ENCODE measurements at regions not wholly inside any gene's neighbourhood (a gene's known extent, or its start where the extent isn't known, plus 50 kb on each side); places are given as distances from the start of the nearest gene placed in this dataset.

DNA sequence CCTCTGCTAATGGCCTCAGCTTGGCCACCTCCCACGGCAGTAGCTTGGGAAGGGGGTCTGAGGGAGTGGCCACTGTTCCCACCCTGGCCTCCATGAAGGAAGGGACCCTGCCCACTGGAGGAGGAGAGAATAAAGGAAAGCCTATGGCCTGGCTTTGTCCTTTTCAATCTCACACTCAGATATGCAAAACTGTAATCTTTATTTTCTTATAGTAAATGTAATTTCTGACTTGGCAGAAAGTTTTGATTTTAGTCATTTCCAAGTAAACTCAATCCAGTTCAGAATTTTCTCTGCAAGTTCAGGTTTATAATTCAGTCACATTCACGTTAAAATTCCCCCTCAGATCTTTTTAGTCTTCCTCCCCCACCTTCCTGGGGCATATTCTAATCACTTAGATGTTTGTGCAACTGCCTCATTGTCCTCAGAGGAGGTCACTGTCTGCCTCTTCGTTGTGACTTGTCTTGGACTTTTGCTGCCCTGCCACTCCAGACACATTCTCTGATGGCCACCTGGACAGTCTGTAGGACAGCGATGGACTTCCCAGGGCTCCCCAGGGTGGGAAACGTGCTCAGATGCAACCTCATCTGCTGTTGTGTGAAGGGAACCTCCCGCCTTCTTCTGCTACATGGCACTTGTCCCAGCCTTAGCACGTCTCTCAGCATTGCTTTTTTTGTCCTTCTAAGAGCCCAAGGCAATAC is 222.8 kb upstream of the TBL1XR1 start:
- no peak for TF ChIP-seq CTCF (IDR thresholded peaks at IDR 0.05; ENCODE audit: unreplicated experiment)
- H3K27ac Mint-ChIP-seq (ENCODE audit: low read depth, unreplicated experiment): no peak overlapping the region
- H3K36me3 Mint-ChIP-seq (ENCODE audit: insufficient read depth, unreplicated experiment): no peaks in the 10 kb centered on the region
- intact Hi-C loops (cut with micrococcal nuclease): no loop called here
- POLR2A ChIA-PET: interaction anchor here (0.9 to 1.1 kb wide), 2 partner anchors 15 to 17 kb away, joined by 3 read pairs; no protein-coding TSS in a partner anchor
- H3K4me1 Mint-ChIP-seq (ENCODE audit: insufficient read depth, unreplicated experiment): peaks cover 6% of the 10 kb centered on the region
- no TSS peak for BruUV-seq (replicated peaks)
- H3K4me3 Mint-ChIP-seq (ENCODE audit: unreplicated experiment): no peak overlapping the region
- no peaks in the 10 kb centered on the region for H3K9me3 Mint-ChIP-seq (ENCODE audit: unreplicated experiment)
- DNase-seq (ENCODE audit: unreplicated experiment): no peak
- no peaks in the 10 kb centered on the region for H3K27me3 Mint-ChIP-seq (ENCODE audit: insufficient read depth, unreplicated experiment)
- CTCF ChIA-PET: no interaction called here

DNA sequence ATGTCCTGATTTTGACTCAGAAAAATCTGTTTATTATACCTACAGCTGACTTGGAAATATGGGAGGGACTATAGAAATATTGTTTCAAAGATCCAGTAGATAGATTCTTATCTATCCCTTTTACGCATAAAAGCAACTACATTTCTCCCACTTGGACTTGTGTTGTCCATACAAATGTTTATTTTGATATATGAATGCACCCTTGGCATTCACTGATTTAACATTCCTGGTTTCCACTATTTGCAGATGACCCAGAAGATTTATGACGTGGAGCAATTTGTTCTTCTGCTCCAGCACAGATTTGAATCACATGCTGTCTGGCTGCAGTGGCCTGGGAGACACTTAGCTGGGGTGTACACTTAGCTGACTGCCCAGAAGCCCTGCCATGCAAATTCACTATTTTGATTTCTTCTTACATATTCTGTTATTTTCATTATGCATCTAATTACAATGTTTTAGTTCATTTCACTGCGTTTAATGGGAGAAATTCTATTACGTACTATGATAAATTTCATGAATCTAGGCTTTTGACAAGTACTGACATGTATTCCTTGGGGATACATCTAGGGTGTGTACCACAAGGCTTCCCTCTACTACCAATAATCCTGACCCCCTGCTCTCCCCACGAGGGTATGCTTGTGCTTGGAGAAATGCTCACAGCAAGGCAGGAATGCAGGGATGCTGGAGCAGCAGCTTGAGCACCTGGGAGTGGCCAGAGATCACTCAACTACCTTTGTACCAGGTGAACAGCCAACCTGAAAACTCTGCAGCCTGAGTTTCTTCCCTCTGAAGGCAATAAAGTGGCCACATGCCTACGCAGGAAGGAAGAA is 223.6 kb upstream of the TBL1XR1 start:
- no peaks in the 10 kb centered on the region for H3K9me3 Mint-ChIP-seq (ENCODE audit: unreplicated experiment)
- DNase-seq (ENCODE audit: unreplicated experiment): no peak

DNA sequence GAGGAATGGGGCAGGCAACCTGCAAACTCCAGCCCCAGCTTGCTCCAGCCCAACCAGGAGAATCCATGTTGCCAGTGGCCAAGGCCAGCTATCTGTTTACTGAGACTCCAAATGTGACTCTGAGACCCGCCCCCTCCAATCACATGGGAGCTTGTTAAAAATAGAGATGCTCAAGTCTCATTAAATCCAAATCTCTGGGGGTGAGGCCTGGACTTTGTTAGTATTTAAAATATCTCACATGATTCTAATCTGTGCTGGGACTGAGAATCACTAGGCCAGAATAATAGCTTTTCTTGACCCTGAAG is 224.2 kb upstream of the TBL1XR1 start:
- POLR2A ChIA-PET: interaction anchor here (0.6 to 0.9 kb wide), 3 partner anchors 16 to 27 kb away, joined by 3 to 4 read pairs (median 3); no protein-coding TSS in a partner anchor
- intact Hi-C loops (cut with micrococcal nuclease): no loop called here
- no peaks in the 10 kb centered on the region for H3K9me3 Mint-ChIP-seq (ENCODE audit: unreplicated experiment)
- BruUV-seq (replicated peaks): no TSS peak
- peaks cover 6% of the 10 kb centered on the region for H3K4me1 Mint-ChIP-seq (ENCODE audit: insufficient read depth, unreplicated experiment)
- no peaks in the 10 kb centered on the region for H3K36me3 Mint-ChIP-seq (ENCODE audit: insufficient read depth, unreplicated experiment)
- H3K27ac Mint-ChIP-seq (ENCODE audit: low read depth, unreplicated experiment): no peak overlapping the region
- CTCF ChIA-PET: interaction anchor here (0.6 kb wide), 1 partner anchor 42 kb away, joined by 3 read pairs; no protein-coding TSS in a partner anchor
- no peak for TF ChIP-seq CTCF (IDR thresholded peaks at IDR 0.05; ENCODE audit: unreplicated experiment)
- H3K4me3 Mint-ChIP-seq (ENCODE audit: unreplicated experiment): no peak overlapping the region
- no peak for DNase-seq (ENCODE audit: unreplicated experiment)
- no peaks in the 10 kb centered on the region for H3K27me3 Mint-ChIP-seq (ENCODE audit: insufficient read depth, unreplicated experiment)

More for the DNA sequence above, 223.6 kb upstream of the TBL1XR1 start:
- no TSS peak for BruUV-seq (replicated peaks)
- Mint-ChIP-seq H3K27ac (ENCODE audit: low read depth, unreplicated experiment) (no peak overlapping the region), H3K4me3 (ENCODE audit: unreplicated experiment) (no peak overlapping the region), H3K27me3 (ENCODE audit: insufficient read depth, unreplicated experiment) (no peaks in the 10 kb centered on the region), H3K4me1 (ENCODE audit: insufficient read depth, unreplicated experiment) (peaks cover 6% of the 10 kb centered on the region), H3K36me3 (ENCODE audit: insufficient read depth, unreplicated experiment) (no peaks in the 10 kb centered on the region)
- TF ChIP-seq CTCF (IDR thresholded peaks at IDR 0.05; ENCODE audit: unreplicated experiment): no peak
- CTCF ChIA-PET: no interaction called here
- intact Hi-C loops (cut with micrococcal nuclease): no loop called here
- POLR2A ChIA-PET: interaction anchor here (0.7 to 1.1 kb wide), 3 partner anchors 16 to 28 kb away, joined by 3 to 4 read pairs (median 3); no protein-coding TSS in a partner anchor

DNA sequence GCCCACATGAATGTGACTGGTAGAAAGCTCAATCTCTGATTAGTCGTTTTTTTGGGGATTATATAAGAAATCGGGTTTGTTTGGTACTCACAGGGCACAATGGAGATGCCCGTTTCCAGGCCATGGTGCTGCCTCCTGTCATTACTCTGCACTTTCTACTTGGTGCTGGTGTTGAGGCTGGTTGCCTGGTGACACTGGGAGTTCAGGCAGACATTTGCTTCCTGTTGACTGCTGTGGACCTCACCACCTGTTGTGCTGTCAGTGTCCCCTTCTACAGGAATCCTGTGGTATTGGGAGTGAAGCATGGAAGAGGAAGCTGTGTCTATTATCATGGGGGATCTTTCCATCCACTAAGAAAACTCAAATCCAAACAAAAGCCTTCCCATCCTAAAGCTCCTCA is 227.2 kb upstream of the TBL1XR1 start:
- no peak for TF ChIP-seq CTCF (IDR thresholded peaks at IDR 0.05; ENCODE audit: unreplicated experiment)
- H3K27me3 Mint-ChIP-seq (ENCODE audit: insufficient read depth, unreplicated experiment): no peaks in the 10 kb centered on the region
- ChIA-PET POLR2A (interaction anchor here (0.9 kb wide), 1 partner anchor 850 kb away, joined by 3 read pairs; no protein-coding TSS in a partner anchor), CTCF (interaction anchor here (0.7 kb wide), 1 partner anchor 14 kb away, joined by 3 read pairs; no protein-coding TSS in a partner anchor)
- H3K4me3 Mint-ChIP-seq (ENCODE audit: unreplicated experiment): no peak overlapping the region
- H3K27ac Mint-ChIP-seq (ENCODE audit: low read depth, unreplicated experiment): no peak overlapping the region
- no peaks in the 10 kb centered on the region for H3K9me3 Mint-ChIP-seq (ENCODE audit: unreplicated experiment)
- H3K4me1 Mint-ChIP-seq (ENCODE audit: insufficient read depth, unreplicated experiment): peaks cover 6% of the 10 kb centered on the region
- intact Hi-C loops (cut with micrococcal nuclease): no loop called here
- no TSS peak for BruUV-seq (replicated peaks)
- no peaks in the 10 kb centered on the region for H3K36me3 Mint-ChIP-seq (ENCODE audit: insufficient read depth, unreplicated experiment)
- no peak for DNase-seq (ENCODE audit: unreplicated experiment)
